ENCODE measurements at regions not wholly inside any gene's neighbourhood (a gene's known extent, or its start where the extent isn't known, plus 50 kb on each side); places are given as distances from the start of the nearest gene placed in this dataset.

DNA sequence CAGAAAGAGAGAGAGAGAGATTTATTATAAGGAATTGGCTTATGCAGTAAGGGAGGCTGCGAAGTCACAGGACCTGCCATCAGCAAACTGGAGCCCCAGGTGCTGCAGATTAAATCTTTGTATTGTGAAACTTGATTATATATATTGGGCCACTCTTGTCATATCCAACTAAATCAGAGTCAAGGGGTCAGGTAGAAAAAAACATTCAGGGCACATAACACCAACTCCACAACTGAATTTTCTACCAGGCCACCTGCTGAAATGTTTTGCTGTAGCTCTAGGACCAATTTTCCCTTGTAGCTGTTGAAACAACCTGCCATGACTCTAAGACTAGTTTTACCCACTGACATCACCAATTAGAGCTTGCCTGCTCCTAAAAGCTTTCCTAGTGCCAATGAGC, 1240.8 kb downstream of the SLC16A7 start:
- Histone ChIP-seq H3K4me1 (no peaks in the 10 kb centered on the region), H3K9me3 (no peaks in the 10 kb centered on the region), H3K36me3 (no peaks in the 10 kb centered on the region), H3K4me3 (no peak overlapping the region), H3K9ac (ENCODE audit: low read depth in 2 of 2, low read length in 2 of 2) (no peak overlapping the region), H3K27ac (no peak overlapping the region), H3K27me3 (no peaks in the 10 kb centered on the region)
- intact Hi-C loops (cut with DNase I): no loop called here
- DNase-seq: no peak
- TF ChIP-seq CTCF (IDR thresholded peaks at IDR 0.05): no peak

DNA sequence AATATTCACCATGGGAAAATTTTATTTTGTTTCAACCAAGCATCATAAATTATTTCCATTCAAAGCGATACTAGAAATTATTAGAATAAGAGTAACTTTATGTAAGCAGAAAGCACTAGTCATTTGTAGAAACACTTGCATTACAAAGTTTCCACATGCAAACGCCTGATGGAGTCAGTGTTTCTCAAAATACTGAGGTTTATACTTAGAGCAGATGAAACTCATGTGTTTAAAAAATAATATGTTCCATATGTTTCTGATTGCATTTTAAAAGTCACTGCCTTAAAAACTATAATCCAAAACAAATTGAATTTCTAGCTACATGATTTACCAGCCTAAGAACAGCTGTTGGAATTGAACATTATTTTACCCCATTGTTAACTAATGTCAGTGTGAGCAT, 1246.4 kb downstream of the SLC16A7 start:
- Histone ChIP-seq H3K4me1 (no peaks in the 10 kb centered on the region), H3K9me3 (no peaks in the 10 kb centered on the region), H3K27ac (no peak overlapping the region), H3K36me3 (no peaks in the 10 kb centered on the region), H3K9ac (ENCODE audit: low read depth in 2 of 2, low read length in 2 of 2) (no peak overlapping the region), H3K4me3 (no peak overlapping the region), H3K27me3 (no peaks in the 10 kb centered on the region)
- intact Hi-C loops (cut with DNase I): no loop called here
- TF ChIP-seq CTCF (IDR thresholded peaks at IDR 0.05): no peak
- DNase-seq: no peak

DNA sequence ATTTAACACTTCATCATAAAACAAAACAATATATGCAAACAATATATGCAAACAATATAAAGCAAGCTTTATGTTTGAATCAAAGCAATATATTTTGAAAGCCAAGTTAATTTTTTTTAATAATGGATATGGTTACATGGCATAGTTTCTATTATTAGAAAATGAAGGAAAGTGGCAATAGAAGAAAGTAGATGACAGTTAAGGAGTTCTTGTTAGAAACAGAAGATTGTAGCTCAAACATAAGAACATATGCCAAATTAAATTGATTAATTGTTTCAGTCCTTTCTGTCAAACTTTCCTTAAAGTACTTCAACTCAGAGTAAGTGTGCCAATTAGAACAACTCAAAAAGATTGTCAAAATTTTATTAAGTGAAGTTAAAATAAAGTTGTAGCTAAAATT, 1248.3 kb downstream of the SLC16A7 start:
- no peak for TF ChIP-seq CTCF (IDR thresholded peaks at IDR 0.05)
- no peak for DNase-seq
- intact Hi-C loops (cut with DNase I): no loop called here
- H3K27me3 ChIP-seq: no peaks in the 10 kb centered on the region
- no peak overlapping the region for H3K9ac ChIP-seq (ENCODE audit: low read depth in 2 of 2, low read length in 2 of 2)
- H3K9me3 ChIP-seq: no peaks in the 10 kb centered on the region
- H3K36me3 ChIP-seq: no peaks in the 10 kb centered on the region
- no peaks in the 10 kb centered on the region for H3K4me1 ChIP-seq
- H3K4me3 ChIP-seq: no peak overlapping the region
- no peak overlapping the region for H3K27ac ChIP-seq

DNA sequence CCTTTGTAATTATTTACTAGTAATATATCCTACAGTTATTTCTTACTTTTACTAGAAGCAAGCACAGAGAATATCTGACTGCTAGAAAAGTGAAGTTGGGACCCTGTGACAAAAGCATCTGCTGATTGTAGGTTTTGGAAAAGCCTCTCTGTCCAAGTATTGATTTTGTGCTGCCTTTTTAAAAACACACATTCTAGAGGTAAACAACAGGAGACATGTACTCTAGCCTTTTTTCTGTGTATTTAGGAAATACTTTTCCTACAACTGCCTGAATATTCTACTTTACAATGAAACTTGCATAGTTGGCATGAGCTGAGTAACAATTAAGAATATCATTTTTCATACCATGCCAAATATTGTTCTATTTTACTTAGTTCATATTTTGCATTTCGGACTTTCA, 1249.0 kb downstream of the SLC16A7 start:
- no peaks in the 10 kb centered on the region for H3K9me3 ChIP-seq
- H3K27me3 ChIP-seq: no peaks in the 10 kb centered on the region
- H3K4me3 ChIP-seq: no peak overlapping the region
- TF ChIP-seq CTCF (IDR thresholded peaks at IDR 0.05): no peak
- intact Hi-C loops (cut with DNase I): no loop called here
- DNase-seq: no peak
- no peak overlapping the region for H3K27ac ChIP-seq
- H3K4me1 ChIP-seq: no peaks in the 10 kb centered on the region
- no peaks in the 10 kb centered on the region for H3K36me3 ChIP-seq
- no peak overlapping the region for H3K9ac ChIP-seq (ENCODE audit: low read depth in 2 of 2, low read length in 2 of 2)

- no peaks in the 10 kb centered on the region for H3K9me3 ChIP-seq
- intact Hi-C loops (cut with DNase I): no loop called here
- no peak for TF ChIP-seq CTCF (IDR thresholded peaks at IDR 0.05)
- no peaks in the 10 kb centered on the region for H3K27me3 ChIP-seq
- H3K9ac ChIP-seq (ENCODE audit: low read depth in 2 of 2, low read length in 2 of 2): no peak overlapping the region
- DNase-seq: no peak
- no peaks in the 10 kb centered on the region for H3K4me1 ChIP-seq
- H3K36me3 ChIP-seq: no peaks in the 10 kb centered on the region
- H3K27ac ChIP-seq: no peak overlapping the region
- no peak overlapping the region for H3K4me3 ChIP-seq
These were observed 1249.9 kb downstream of the SLC16A7 start for GRCh38 chr12:60845696-60846095.

- no peaks in the 10 kb centered on the region for H3K36me3 ChIP-seq
- intact Hi-C loops (cut with DNase I): no loop called here
These were observed 1251.5 kb downstream of the SLC16A7 start for GRCh38 chr12:60847281-60847680.

More at GRCh38 chr12:60847281-60847680, 1251.5 kb downstream of the SLC16A7 start:
- no peak overlapping the region for H3K27ac ChIP-seq
- no peak for TF ChIP-seq CTCF (IDR thresholded peaks at IDR 0.05)
- DNase-seq: no peak
- no peaks in the 10 kb centered on the region for H3K9me3 ChIP-seq
- H3K27me3 ChIP-seq: no peaks in the 10 kb centered on the region
- H3K9ac ChIP-seq (ENCODE audit: low read depth in 2 of 2, low read length in 2 of 2): no peak overlapping the region
- H3K4me3 ChIP-seq: no peak overlapping the region
- H3K4me1 ChIP-seq: no peaks in the 10 kb centered on the region

All from colonic mucosa (tissue), 4 donors.